ENCODE measurements at regions not wholly inside any gene's neighbourhood (a gene's known extent, or its start where the extent isn't known, plus 50 kb on each side); places are given as distances from the start of the nearest gene placed in this dataset.

DNA sequence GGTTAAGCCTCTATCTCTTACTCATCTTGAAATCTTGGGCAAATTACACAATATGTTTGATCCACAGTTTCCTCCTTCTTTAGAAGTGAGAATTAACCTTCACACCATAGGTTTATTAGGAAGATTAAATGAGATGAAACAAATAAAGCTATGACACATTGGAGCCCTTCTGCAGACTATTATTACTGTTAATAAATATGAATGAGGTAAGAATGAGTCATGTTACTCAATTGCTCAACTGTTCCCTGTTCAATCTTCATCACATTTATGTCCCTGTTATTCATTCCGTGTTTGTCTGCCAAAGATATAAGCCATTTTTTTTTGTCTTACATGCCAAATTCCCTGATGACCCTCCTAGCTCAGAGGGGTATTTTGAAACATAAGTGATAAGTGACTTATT lies 52.1 kb upstream of the PAPPA start:
- DNase-seq: no peak

DNA sequence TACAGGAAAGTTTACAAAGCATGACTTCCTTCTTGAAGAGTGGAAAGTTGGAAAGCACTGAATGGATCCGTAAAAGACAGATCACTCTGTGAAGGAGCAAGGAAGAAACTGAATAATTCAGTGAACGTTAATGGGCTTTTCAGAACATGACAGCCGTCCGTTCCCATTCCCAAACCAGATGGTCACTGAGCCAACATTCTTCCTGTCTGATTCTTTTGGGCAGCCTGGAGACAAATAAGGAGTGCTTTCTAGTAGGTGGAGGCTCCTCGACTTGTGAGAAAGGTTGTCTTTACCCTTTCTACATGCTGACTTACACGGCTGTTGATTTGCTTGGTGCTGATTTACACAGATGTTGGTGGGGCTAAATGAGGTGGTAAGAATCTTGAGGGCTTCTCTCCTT lies 51.0 kb upstream of the PAPPA start:
- DNase-seq: no peak

Measured in NCI-H748 treated with DMSO at 0.1 percent for 48 hours (cell line).